ENCODE measurements at regions not wholly inside any gene's neighbourhood (a gene's known extent, or its start where the extent isn't known, plus 50 kb on each side); places are given as distances from the start of the nearest gene placed in this dataset.

- TF ChIP-seq CTCF (IDR thresholded peaks at IDR 0.05) (no peak), POLR2A (IDR thresholded peaks at IDR 0.05) (no peak)
These were observed 329.1 kb downstream of the LRRIQ3 start for GRCh38 chr1:73868810-73869336.

Measured in testis (tissue), 2 donors.